NCI-H187 treated with DMSO at 0.1 percent for 48 hours (cell line): ENCODE measurements at regions not wholly inside any gene's neighbourhood (a gene's known extent, or its start where the extent isn't known, plus 50 kb on each side); places are given as distances from the start of the nearest gene placed in this dataset.

Experiments
- DNase-seq: peaks from one replicate; lab custom pipeline; 2025; lab: John Stamatoyannopoulos, UW

DNA sequence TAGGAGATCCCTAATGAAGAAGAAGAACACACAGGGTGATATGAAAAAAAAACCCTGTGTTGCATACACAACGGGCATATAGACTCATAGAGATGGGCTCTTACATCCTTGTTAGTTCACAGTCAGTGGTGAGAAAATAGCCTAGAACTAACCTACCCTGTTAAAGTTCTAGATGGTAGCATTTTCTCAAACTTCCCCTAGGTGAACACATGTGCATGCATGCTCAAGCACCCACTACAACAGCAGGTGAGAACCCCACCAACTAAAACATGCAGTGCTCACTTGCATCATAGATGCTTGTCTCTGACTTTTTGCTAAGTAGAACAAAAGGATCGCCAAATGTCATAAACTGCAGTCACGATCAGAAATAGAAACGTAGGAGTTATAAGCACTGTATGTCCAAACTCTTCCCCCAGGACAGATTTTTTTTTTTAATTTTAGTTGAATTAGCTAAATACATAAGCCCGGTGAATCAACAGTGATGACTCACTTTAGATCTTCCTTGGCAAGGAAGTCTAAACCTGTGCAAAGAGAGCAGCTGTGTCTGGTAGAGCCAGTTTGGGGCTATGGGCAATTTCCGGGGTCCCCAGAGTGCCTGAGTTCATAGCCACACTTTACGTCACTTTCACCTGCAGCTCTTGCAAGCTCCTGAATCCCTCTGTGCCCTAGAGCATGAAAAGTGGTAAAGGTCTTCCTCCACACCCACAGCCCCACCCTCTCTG is 96.2 kb upstream of the SEMA6D start:
- DNase-seq: no peak

DNA sequence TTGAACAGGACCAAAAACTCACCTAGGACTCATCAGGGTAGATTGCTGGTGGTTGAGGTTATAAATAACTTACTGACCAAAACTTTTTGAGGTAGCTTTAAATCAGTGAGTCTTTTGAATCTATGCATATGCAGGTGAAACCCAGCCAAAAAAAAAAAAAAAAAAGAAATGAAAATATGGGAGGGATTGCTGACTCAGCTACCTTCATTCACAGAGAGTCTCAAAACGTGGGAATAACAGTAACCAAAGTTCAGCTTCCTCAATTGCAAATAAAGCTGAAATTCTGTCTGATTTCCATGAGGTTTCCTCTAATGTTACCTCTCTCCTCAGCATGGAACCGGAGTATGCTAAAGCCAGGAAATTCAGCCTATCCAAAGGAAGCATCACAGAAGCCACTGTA is 95.2 kb upstream of the SEMA6D start:
- DNase-seq: no peak

DNA sequence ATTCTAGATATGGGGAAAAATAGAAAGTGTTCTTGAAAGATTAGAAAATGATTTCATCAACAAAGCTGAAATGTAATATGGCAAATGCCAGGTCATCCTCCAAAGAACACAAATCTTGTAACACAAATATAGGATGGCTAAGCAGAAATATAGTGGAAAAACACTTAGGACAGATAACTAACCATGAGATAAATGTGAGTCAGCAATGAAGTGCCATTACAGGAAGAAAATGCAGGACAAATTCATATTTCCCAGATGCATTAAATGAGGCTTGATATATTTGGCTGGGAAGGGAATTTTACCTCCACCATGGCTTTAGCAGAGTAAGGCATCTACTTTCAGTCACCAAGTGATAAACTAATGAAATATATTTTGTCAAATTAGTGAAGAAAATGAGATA is 92.8 kb upstream of the SEMA6D start:
- DNase-seq: no peak

DNA sequence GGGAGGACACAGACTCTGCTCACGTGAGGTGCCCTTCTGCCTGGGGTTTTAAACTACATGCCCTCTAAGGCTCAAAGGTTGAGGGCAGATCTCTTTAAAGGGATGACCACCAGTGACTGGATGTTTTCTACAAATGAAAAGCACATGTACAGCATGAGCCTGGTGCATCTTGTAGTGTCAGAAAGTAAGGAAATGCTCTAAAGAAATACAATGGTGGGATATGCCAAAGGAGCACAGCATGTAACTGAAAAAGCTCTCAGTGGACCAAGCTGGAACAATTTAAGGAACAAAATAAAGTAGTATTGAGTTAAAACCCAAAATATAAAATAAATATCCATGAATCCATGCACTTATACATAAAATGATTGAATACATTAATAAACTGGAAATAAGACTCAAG is 78.3 kb upstream of the SEMA6D start:
- DNase-seq: no peak

DNA sequence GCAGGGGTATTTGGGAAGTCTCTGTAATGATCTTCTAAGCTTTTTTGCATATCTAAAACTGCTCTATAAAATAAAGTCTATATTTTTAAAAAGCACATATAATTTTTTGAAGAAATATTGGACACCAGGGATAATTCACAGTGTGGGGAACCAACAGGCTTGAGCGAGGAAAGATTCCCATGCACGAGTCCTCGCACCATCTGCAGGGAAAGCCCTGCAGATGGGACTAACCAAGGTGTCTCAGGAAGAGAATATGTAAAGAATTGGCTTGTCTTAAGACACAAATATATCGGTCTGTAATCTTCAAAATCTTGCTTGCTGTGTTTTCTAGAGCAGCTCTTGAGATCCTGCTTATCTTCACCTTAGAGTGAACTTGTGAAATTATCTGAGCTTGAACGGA is 77.2 kb upstream of the SEMA6D start:
- DNase-seq: no peak

DNA sequence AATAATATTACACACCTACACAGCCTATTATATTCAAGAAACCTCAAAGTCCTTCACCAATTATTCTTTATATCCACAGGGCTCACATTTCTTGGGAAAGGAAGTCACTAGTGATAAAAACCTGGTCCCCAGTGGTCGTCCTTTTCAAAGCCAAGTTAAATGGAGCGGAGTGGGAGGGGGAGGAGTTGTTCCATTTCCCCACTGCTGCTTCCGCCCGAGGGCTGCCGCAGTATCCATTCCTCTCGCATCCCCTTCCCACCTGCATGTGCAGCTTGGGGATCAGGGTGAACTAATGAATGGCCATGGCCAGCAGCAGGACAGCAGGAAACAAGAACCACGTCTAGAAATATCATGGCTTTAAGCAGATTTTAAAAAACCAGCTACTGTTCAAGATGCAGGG is 76.4 kb upstream of the SEMA6D start:
- DNase-seq: no peak

DNA sequence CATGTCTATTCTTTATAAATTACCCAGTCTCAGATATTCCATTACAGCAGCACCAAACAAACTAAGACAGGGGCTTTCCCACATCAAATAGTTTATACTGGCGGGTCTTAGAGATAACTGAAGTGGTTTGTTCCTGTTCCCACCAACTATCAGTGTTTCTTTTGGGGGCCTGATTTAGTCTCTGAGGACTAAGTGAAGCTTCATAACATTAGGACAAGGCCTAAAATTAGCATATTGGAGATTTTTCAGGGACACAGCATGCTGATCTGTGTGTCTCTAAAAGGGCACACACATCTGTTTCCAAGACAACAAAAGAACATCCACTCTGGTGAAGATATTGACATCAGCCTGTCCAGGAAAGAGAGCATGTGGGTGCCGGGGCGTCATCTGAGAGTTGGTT is 72.6 kb upstream of the SEMA6D start:
- DNase-seq: no peak

DNA sequence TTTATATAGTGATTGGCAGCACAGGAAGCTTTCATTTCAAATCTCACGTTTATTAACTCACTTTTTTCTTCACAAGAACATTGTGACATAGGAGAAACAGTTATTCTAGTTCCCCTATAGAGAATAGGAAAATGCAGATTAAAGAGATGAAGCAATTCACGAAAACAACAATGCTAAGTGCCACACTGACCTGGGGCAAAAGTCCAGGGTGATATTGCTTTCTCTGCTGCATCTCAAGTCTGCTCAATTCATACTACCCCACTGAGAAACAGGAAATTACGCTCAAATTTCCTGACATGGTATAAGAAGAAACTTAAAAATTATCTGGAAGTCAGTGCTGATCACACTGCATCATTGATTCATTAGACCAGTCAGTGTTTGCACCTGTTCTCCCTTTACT is 66.7 kb upstream of the SEMA6D start:
- DNase-seq: no peak

DNA sequence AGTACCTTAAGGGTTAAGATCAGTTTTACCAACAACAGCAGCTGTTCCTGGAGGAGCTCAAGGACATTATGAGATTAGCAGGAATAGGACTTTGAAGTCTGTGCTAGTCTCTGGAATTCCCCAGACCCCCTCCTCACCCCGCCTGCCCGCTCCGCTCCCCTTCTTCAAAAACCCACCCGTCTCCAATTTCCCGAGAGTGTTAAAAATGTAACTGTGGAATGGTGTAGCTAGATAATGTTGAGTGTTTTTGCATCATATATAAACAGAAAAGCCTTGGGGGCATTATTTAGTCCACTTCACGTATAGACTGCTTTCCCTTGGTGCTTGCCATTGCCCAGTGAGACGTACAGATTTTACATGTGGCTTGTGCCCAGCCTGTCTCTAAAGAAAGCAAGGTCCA is 65.0 kb upstream of the SEMA6D start:
- no peak for DNase-seq

DNA sequence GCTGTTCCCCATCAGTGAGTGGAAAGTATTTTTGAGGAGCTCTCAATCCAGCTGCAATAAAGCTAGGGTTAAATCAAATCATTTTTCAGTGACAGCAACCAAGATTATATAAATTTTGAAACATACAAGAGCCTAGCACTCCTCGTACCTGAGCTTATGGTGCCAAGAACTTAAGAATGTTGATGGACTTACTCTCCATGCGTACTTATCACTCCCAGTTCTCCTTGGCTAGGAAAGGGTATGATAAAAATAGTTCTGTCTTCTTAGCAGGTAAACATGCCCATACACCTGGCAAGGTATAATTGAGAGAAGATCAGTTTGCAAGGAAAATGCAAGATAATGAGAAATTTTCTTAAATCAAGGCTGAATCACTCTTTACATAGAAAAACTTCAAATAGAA is 64.5 kb upstream of the SEMA6D start:
- no peak for DNase-seq

DNA sequence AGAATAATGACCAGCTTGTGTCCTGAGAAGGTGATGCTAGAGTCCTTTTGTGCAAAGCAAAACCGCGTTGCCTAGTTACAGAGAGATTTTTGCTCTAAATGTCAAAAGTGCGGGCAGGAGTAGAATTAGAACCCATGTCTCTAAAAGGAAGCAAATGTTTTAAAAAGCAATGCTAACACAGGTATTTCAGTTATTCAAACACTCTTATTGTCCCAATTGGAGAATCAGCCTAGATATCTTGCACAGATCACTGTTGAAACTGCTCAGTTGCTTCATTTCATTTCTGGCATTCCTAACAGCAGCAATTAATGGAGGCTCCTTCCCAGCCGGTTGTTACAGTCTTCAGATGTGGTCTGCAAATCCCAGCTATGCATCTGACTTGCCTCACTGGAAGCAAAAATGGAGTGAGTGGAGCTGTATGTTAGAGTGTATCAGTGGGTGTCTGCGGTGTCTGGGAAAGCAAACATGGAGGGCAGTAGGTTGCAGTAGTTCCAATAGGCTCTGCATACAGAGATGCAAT is 55.6 kb upstream of the SEMA6D start:
- DNase-seq: no peak

DNA sequence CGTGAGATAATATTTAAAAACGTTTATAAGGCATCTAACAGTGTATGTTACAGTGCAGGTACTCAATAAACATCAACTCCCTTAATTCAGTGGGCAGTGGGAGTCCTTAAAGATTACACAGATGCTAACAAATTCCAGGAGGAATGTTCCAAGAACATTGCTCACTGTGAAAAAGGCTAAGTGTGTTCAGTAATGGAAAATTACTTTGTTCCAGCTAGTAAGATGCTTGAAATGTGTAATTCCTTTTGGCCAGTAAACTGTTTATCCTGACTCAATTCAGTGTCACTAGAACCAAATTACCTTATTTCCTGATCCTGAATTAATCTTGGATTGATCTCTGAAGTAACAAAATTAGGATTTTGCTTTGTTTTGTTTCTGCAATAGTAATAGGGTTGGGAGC is 54.2 kb upstream of the SEMA6D start:
- DNase-seq: no peak
